ENCODE measurements at regions not wholly inside any gene's neighbourhood (a gene's known extent, or its start where the extent isn't known, plus 50 kb on each side); places are given as distances from the start of the nearest gene placed in this dataset.

GRCh38 chr9:13932528-13933267 lies 381.2 kb downstream of the NFIB start:
- TF ChIP-seq CTCF (optimal IDR thresholded peaks at IDR 0.05 in 1 of 3, IDR thresholded peaks at IDR 0.05 in 1 of 3, conservative IDR thresholded peaks at IDR 0.05 in 1 of 3; ENCODE audit: extremely low read depth in 1 of 3, insufficient read depth in 2 of 3, low read length in 3 of 3) (no peak), EZH2 (IDR thresholded peaks at IDR 0.05; ENCODE audit: low read length) (no peak)

Measured in keratinocyte (primary cell).